HepG2 (cell line): ENCODE measurements at regions not wholly inside any gene's neighbourhood (a gene's known extent, or its start where the extent isn't known, plus 50 kb on each side); places are given as distances from the start of the nearest gene placed in this dataset.
A peak's percentile ranks its signal among the peaks of the same experiment; 100 is the strongest.

Experiments
- ATAC-seq: fragments of 200-7000 bp; cut with Tn5 transposase; 3 replicates; pipeline ENCODE4 v1.9.1; 2020; ENCODE audit warnings: mild to moderate bottlenecking, moderate library complexity
- BruUV-seq: library from RNA; stranded (reverse); fragments of 400-500 nt; replicated peaks from 2 replicates; lab custom pipeline; 2021; lab: Mats Ljungman, UMichigan
- CTCF ChIA-PET: fragments of 300-600 bp; formaldehyde crosslinking; extraction: SDS; loops from one replicate; lab custom pipeline; 2021; ENCODE audit warnings: low total read pairs, inconsistent platforms, low intra/inter-chr PET ratio; lab: Yijun Ruan, JAX
- POLR2A ChIA-PET: fragments of 350-600 bp; sonication (Branson Sonifier 250); formaldehyde crosslinking; loops from one replicate; lab custom pipeline; 2020; ENCODE audit warnings: antibody characterized with exemption, inconsistent platforms; lab: Yijun Ruan, JAX
- DNase-seq: peaks from one replicate; pipeline ENCODE4 v3.0.0-alpha.2; 2015; ENCODE audit warnings: low spot score
- FAIRE-seq: peaks from 3 replicates; lab custom pipeline; 2011; peaks lifted over from hg19 to GRCh38; lab: Jason Lieb, UNC
- H2AFZ ChIP-seq: one replicate; pipeline ENCODE4 v1.6.1; 2011; ENCODE audit warnings: low read length, inconsistent platforms
- H3K27ac ChIP-seq: fragments of 300-600 bp; 3 replicates; pipeline ENCODE4 v1.8.0; 2011; ENCODE audit warnings: mixed run types, mild to moderate bottlenecking, mixed read lengths, low read length, inconsistent platforms; ENCODE audit not compliant: insufficient read depth; ENCODE audit errors: extremely low read length
- H3K27me3 ChIP-seq, 2 experiments: fragments of 200-600 bp in 1 of 2; 2 replicates in 1 of 2; 3 replicates in 1 of 2; pipeline versions ENCODE4 v1.6.0 to v1.8.0; 2011; ENCODE audit warnings: low read length in 2 of 2, mild to moderate bottlenecking in 2 of 2, moderate library complexity in 2 of 2, inconsistent platforms in 1 of 2; ENCODE audit not compliant: insufficient read depth in 2 of 2, control insufficient read depth in 1 of 2
- H3K36me3 ChIP-seq, 2 experiments: fragments of 200-600 bp in 1 of 2; replicated peaks in 1 of 2; 2 replicates in 1 of 2; 3 replicates in 1 of 2; pipeline versions ENCODE4 v1.5.1 to v1.8.0; 2011; ENCODE audit warnings: low read length in 2 of 2, inconsistent platforms in 1 of 2; ENCODE audit not compliant: insufficient read depth in 2 of 2, control insufficient read depth in 1 of 2
- H3K4me1 ChIP-seq: 2 replicates; pipeline ENCODE4 v1.5.1; 2012; ENCODE audit warnings: low read length, inconsistent platforms; ENCODE audit not compliant: insufficient read depth
- H3K4me2 ChIP-seq: 2 replicates; pipeline ENCODE4 v1.6.0; 2011; ENCODE audit warnings: low read depth, low read length, inconsistent platforms
- H3K4me3 ChIP-seq, 3 experiments: fragments of 200-600 bp in 1 of 3; sonication (generic), shearing (Covaris generic) in 1 of 3; replicated peaks in 1 of 3; 2 replicates each; pipeline ENCODE4 v1.5.1; 2011 to 2016; ENCODE audit warnings: low read length in 3 of 3, inconsistent platforms in 2 of 3, low read depth in 2 of 3, mild to moderate bottlenecking in 2 of 3, control low read depth in 1 of 3, mixed read lengths in 1 of 3; ENCODE audit not compliant: insufficient read depth in 1 of 3
- H3K79me2 ChIP-seq: one replicate; pipeline ENCODE4 v1.6.1; 2011; ENCODE audit warnings: low read length, inconsistent platforms; ENCODE audit not compliant: insufficient read depth
- H3K9ac ChIP-seq: 2 replicates; pipeline ENCODE4 v1.6.0; 2011; ENCODE audit warnings: mild to moderate bottlenecking, low read depth, low read length, inconsistent platforms; ENCODE audit not compliant: insufficient read depth
- H3K9me3 ChIP-seq: 2 replicates; pipeline ENCODE4 v1.5.1; 2012; ENCODE audit warnings: mild to moderate bottlenecking, low read length
- H4K20me1 ChIP-seq: 2 replicates; pipeline ENCODE4 v1.6.0; 2011; ENCODE audit warnings: inconsistent platforms, mild to moderate bottlenecking, low read length, moderate library complexity; ENCODE audit not compliant: insufficient read depth
- ARID5B ChIP-seq: IDR thresholded peaks from 2 replicates; pipeline ENCODE4 v1.4.0; 2020; ENCODE audit warnings: mild to moderate bottlenecking, missing genetic modification reagents
- ARNTL ChIP-seq: sonication (generic); formaldehyde crosslinking; IDR thresholded peaks from 2 replicates; pipeline ENCODE4 v1.4.0; 2020; ENCODE audit warnings: mild to moderate bottlenecking, missing genetic modification reagents
- CEBPB ChIP-seq: IDR thresholded peaks from 2 replicates; pipeline ENCODE4 v1.6.1; 2011; ENCODE audit warnings: low read depth, low read length, improper control_type of control experiment, borderline replicate concordance
- CEBPG ChIP-seq: IDR thresholded peaks from 2 replicates; pipeline ENCODE4 v1.6.1; 2016
- FIP1L1 ChIP-seq: fragments of 200-400 bp; formaldehyde crosslinking; IDR thresholded peaks from 2 replicates; pipeline ENCODE4 v1.6.1; 2018; ENCODE audit warnings: low read depth, mild to moderate bottlenecking, low read length, moderate library complexity, borderline replicate concordance; ENCODE audit not compliant: insufficient read depth
- MAFF ChIP-seq: IDR thresholded peaks from 2 replicates; pipeline ENCODE4 v1.6.1; 2011; ENCODE audit warnings: low read depth, low read length, improper control_type of control experiment
- MTF1 ChIP-seq: sonication (generic); formaldehyde crosslinking; IDR thresholded peaks from 2 replicates; pipeline ENCODE4 v1.5.0; 2020; ENCODE audit warnings: missing genetic modification reagents
- RARA ChIP-seq: IDR thresholded peaks from 2 replicates; pipeline ENCODE4 v1.6.1; 2016; ENCODE audit warnings: missing genetic modification reagents, missing compliant biosample characterization
- RFXAP ChIP-seq: sonication (generic); formaldehyde crosslinking; IDR thresholded peaks from 2 replicates; pipeline ENCODE4 v1.4.0; 2020; ENCODE audit warnings: missing genetic modification reagents, borderline replicate concordance
- ZNF225 ChIP-seq: sonication (generic); formaldehyde crosslinking; IDR thresholded peaks from 2 replicates; pipeline ENCODE4 v1.4.0; 2020; ENCODE audit warnings: mild to moderate bottlenecking, missing genetic modification reagents
- WGBS: methylation state at CpG from one replicate; pipeline ENCODE4 v1.1.6; 2017; ENCODE audit warnings: low lambda C conversion rate; 5-methylcytosine and 5-hydroxymethylcytosine counted together
- in situ Hi-C: cut with HindIII; loops from 2 replicates; pipeline ENCODE4 v1.10.0; 2017; ENCODE audit warnings: low pct_unique_long_range_greater_than_20kb; ENCODE audit not compliant: extremely low pct_ligation_motif_present
- intact Hi-C: fragments of 100-400 bp; cut with micrococcal nuclease; formaldehyde crosslinking; loops from one replicate; pipeline ENCODE4 v1.10.0; 2022; ENCODE audit not compliant: unreplicated experiment
- TF ChIP-seq, protein P1 (sequence below): sonication (generic); formaldehyde crosslinking; IDR thresholded peaks from 2 replicates; pipeline ENCODE4 v1.5.0; 2020; ENCODE audit warnings: mild to moderate bottlenecking, missing genetic modification reagents, borderline replicate concordance
- TF ChIP-seq, protein P2 (sequence below): sonication (generic); formaldehyde crosslinking; IDR thresholded peaks from 2 replicates; pipeline ENCODE4 v1.4.0; 2020; ENCODE audit warnings: missing genetic modification reagents

GRCh38 chr5:58040846-58041245 is 419.0 kb downstream of the PLK2 start (continued):
- TF ChIP-seq ARNTL (no peak), MTF1 (no peak), FIP1L1 (no peak), ZNF225 (CRISPR knock-in tag) (no peak), RARA (CRISPR knock-in tag) (no peak)

DNA sequence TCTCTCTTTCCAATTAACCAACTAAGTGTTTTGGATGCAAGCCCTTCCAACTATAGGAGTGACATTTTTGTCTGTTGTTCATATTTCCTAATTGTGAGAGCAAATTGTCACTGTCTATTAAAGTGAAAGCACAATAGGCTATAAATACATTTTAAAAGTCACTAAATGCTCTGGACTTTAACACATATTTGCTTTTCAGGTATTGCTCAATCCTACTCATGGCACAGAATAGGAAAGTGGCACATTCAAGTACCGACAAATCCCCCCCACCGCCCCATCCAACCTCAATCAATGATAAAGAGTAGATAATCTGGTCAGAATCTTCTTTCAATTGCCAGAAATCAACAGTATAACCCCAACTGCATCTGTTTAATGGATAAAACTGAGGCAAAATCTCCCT is 419.8 kb downstream of the PLK2 start:
- Histone ChIP-seq H3K79me2 (no peaks in the 10 kb centered on the region), H3K4me3 (no peak overlapping the region)
- CTCF ChIA-PET: no interaction called here
- BruUV-seq: no TSS peak
- 21% methylated on average over 2 of the region's 2 CpGs for WGBS
- intact Hi-C loops: no loop called here
- TF ChIP-seq, protein P1, sequence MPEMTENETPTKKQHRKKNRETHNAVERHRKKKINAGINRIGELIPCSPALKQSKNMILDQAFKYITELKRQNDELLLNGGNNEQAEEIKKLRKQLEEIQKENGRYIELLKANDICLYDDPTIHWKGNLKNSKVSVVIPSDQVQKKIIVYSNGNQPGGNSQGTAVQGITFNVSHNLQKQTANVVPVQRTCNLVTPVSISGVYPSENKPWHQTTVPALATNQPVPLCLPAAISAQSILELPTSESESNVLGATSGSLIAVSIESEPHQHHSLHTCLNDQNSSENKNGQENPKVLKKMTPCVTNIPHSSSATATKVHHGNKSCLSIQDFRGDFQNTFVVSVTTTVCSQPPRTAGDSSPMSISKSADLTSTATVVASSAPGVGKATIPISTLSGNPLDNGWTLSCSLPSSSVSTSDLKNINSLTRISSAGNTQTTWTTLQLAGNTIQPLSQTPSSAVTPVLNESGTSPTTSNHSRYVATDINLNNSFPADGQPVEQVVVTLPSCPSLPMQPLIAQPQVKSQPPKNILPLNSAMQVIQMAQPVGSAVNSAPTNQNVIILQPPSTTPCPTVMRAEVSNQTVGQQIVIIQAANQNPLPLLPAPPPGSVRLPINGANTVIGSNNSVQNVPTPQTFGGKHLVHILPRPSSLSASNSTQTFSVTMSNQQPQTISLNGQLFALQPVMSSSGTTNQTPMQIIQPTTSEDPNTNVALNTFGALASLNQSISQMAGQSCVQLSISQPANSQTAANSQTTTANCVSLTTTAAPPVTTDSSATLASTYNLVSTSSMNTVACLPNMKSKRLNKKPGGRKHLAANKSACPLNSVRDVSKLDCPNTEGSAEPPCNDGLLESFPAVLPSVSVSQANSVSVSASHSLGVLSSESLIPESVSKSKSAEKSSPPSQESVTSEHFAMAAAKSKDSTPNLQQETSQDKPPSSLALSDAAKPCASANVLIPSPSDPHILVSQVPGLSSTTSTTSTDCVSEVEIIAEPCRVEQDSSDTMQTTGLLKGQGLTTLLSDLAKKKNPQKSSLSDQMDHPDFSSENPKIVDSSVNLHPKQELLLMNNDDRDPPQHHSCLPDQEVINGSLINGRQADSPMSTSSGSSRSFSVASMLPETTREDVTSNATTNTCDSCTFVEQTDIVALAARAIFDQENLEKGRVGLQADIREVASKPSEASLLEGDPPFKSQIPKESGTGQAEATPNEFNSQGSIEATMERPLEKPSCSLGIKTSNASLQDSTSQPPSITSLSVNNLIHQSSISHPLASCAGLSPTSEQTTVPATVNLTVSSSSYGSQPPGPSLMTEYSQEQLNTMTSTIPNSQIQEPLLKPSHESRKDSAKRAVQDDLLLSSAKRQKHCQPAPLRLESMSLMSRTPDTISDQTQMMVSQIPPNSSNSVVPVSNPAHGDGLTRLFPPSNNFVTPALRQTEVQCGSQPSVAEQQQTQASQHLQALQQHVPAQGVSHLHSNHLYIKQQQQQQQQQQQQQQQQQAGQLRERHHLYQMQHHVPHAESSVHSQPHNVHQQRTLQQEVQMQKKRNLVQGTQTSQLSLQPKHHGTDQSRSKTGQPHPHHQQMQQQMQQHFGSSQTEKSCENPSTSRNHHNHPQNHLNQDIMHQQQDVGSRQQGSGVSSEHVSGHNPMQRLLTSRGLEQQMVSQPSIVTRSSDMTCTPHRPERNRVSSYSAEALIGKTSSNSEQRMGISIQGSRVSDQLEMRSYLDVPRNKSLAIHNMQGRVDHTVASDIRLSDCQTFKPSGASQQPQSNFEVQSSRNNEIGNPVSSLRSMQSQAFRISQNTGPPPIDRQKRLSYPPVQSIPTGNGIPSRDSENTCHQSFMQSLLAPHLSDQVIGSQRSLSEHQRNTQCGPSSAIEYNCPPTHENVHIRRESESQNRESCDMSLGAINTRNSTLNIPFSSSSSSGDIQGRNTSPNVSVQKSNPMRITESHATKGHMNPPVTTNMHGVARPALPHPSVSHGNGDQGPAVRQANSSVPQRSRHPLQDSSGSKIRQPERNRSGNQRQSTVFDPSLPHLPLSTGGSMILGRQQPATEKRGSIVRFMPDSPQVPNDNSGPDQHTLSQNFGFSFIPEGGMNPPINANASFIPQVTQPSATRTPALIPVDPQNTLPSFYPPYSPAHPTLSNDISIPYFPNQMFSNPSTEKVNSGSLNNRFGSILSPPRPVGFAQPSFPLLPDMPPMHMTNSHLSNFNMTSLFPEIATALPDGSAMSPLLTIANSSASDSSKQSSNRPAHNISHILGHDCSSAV: no peak
- TF ChIP-seq RFXAP (CRISPR knock-in tag) (no peak), CEBPB (peak; percentile 76), ARID5B (CRISPR knock-in tag) (no peak), MAFF (no peak), CEBPG (CRISPR knock-in tag) (peak; percentile 22; the same call in 1 of the 2 replicates)
- TF ChIP-seq, protein P2, sequence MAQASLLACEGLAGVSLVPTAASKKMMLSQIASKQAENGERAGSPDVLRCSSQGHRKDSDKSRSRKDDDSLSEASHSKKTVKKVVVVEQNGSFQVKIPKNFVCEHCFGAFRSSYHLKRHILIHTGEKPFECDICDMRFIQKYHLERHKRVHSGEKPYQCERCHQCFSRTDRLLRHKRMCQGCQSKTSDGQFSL (CRISPR knock-in tag): no peak
- TF ChIP-seq, all 625 proteins: peak for 2
- FAIRE-seq (no peak), ATAC-seq (no peak), DNase-seq (no peak)
- POLR2A ChIA-PET: no interaction called here
- Histone ChIP-seq H3K27ac (no peak overlapping the region), H3K27me3 (no peaks in the 10 kb centered on the region), H3K36me3 (no peaks in the 10 kb centered on the region), H3K4me1 (no peaks in the 10 kb centered on the region), H3K9ac (no peak overlapping the region), H3K9me3 (no peaks in the 10 kb centered on the region), H3K4me2 (no peak overlapping the region), H2AFZ (no peak overlapping the region), H4K20me1 (no peaks in the 10 kb centered on the region)
- in situ Hi-C loops: no loop called here
